Ovary (tissue), 3 donors: ENCODE measurements at regions not wholly inside any gene's neighbourhood (a gene's known extent, or its start where the extent isn't known, plus 50 kb on each side); places are given as distances from the start of the nearest gene placed in this dataset.

Source experiments
- EP300 ChIP-seq: sonication (generic); formaldehyde crosslinking; IDR thresholded peaks from one replicate; pipeline ENCODE4 v1.6.1; 2017; ENCODE audit warnings: antibody characterized with exemption
- POLR2A ChIP-seq: fragments of 450-650 bp; IDR thresholded peaks from one replicate; pipeline ENCODE4 v1.6.1; 2017; ENCODE audit warnings: antibody characterized with exemption, mild to moderate bottlenecking, moderate library complexity
- TF ChIP-seq, protein P1 (sequence below), 3 donors: fragments of 450-650 bp in 2 of 3; fragments of 200-600 bp in 1 of 3; IDR thresholded peaks; one replicate each; pipeline versions ENCODE4 v1.5.1 to v1.8.0; 2016 to 2022; ENCODE audit warnings: antibody characterized with exemption in 3 of 3, mild to moderate bottlenecking in 1 of 3
- donor health status: DM: no; HTN: no; CAD: no.

DNA sequence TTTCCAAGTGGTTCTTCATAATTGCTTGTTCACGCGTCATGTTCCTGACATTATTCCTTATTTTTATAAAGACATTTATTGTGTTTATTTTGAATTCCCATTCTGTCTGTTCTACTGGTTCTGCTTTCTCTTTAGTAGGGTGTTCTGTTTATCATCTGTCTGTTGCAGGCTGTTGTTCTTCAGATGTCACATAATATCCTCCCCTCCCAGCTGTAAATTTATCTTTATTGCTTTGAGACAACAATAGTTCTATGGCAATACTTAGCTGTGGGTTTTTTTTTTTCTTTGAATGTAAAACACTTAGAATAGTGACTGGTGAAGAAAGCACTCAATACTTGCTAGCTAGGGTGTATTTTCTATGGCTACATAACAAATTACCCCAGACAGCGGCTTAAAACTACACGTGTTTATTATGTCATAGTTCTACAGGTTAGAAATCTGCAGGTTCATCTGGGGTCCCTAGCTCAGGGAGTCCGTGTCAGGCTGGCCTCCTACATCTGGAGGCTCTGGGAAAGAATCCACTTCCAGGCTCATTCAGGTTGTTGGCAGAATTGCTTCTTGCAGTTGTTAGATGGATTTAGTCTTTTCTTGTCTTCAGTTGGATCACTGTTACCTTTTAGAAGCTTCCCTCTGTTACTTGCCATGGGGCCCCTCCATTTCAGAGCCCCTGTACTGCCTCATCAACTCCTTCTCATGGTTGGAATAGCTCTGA is 63.4 kb upstream of the ENPEP start:
- TF ChIP-seq, protein P1, sequence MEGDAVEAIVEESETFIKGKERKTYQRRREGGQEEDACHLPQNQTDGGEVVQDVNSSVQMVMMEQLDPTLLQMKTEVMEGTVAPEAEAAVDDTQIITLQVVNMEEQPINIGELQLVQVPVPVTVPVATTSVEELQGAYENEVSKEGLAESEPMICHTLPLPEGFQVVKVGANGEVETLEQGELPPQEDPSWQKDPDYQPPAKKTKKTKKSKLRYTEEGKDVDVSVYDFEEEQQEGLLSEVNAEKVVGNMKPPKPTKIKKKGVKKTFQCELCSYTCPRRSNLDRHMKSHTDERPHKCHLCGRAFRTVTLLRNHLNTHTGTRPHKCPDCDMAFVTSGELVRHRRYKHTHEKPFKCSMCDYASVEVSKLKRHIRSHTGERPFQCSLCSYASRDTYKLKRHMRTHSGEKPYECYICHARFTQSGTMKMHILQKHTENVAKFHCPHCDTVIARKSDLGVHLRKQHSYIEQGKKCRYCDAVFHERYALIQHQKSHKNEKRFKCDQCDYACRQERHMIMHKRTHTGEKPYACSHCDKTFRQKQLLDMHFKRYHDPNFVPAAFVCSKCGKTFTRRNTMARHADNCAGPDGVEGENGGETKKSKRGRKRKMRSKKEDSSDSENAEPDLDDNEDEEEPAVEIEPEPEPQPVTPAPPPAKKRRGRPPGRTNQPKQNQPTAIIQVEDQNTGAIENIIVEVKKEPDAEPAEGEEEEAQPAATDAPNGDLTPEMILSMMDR (IDR thresholded peaks at IDR 0.05) = no peak
- TF ChIP-seq POLR2A = no peak
- no peak for TF ChIP-seq EP300
